NCI-H82 treated with DMSO at 0.1 percent for 48 hours (cell line): ENCODE measurements at regions not wholly inside any gene's neighbourhood (a gene's known extent, or its start where the extent isn't known, plus 50 kb on each side); places are given as distances from the start of the nearest gene placed in this dataset.

Experiments used
- DNase-seq: peaks from one replicate; lab custom pipeline; 2025; ENCODE audit not compliant: unreplicated experiment; lab: John Stamatoyannopoulos, UW

DNA sequence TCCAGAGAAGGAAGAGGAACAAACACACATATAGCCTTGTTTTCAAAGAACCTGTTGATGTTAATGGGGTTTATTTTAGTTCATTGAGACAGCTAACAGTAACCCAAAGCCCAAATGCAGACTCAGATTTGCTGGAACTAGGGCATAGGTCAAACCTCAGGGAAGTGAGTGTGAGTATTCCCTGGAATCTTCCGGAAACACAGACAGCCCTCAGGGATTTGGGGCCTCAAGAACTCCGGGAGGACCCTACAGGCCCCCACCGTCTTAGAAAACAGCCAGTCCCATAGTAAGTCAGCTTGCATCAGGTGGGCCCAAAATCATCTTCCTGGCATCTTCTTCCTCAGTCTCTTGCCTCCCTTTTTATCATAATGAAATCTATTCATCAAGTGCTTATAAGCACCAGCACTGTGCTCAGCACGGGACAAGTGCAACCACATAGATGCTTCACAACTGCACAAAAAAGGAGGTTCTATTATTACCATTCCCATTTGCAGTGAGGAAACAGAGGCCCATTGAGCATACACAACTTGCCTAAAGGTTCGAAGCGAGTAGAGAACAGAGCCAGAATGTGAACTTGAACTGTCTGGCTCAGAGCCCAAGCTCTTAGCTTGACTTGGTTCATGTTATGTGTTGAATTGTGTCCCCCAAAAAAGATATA lies 50.2 kb upstream of the BCL11A start:
- no peak for DNase-seq

DNA sequence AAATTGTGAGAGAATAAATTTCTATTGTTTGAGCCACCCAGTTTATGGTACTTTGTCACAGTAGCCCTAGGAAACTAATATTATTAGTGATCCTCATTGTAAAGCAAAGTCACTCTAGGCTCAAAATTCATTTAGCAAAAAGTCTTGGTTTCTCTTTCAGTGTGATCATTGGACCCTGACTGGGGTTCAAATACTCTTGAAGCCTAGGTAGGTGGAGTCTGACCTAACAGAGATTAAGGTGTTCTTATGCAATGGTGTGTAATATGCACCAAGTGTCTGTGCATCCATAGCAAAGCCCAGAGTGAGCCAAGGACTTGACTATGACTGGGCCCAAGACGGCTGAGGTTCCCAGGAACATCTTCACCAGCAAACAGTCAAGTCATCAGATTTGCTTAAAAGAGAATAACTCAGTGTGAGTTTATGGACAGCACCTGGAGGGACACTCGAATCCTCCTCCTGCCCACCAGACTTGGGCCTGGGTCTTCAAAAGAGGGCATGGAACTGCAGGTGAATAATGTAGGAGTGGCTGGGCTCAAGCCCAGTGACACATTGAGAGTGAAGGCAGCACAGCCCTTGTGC lies 51.1 kb upstream of the BCL11A start:
- DNase-seq, result no peak

DNA sequence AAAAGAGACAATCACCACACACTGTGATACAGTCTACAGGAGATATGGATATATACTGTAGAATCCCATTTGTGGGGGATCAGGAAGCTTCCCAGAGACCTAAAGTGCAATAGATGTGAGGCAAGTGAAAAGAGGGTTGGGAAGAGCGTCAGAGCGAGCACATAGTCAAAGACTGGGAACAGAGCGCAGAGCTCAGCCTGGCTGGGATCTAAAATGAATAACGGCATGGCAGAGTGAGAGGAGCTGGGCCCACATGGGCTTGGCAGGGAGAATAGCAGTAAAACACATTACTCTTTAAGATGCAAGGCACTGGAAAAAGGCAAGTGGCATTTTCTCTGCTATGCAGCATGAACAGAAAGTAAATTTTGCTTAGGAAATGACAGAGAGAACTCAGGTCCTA lies 52.4 kb upstream of the BCL11A start:
- DNase-seq, result no peak

DNA sequence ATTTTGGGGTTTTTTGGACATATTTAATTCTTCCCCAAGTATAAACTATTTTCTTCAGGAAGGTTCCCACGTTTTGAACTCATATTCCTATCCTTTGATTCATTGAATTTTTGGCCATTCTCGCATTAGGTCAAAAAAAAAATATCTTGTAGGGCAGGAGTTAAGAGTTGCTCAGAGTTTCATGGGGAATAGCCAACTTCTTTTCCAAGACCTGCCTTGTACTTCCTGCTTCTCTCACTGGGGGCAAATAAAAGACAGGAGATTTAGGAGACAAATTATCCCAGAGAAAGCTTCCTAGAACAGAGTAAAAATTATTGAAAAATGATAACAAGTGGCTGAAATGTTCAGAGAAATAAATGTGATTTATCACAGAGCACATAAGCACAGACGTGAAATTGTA lies 55.2 kb upstream of the BCL11A start:
- DNase-seq, result no peak

DNA sequence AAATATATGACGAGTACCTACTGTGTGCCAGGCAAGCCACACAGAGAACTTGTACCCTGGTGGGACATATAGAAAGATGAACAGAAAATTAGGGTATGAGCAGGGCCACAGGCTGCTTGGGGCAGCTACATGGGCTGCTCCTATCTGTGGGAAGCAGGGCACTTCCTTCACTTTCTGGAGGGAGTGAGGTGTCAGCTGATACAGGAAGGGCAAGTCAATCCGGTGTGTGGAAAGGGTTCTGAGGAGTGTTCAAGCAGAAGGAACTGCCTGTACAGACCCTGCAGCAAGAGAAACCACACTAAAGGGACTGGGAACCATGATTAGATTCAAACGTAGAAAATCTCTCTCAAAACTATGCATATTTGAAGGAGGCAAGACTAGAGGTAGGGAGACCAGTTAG lies 58.6 kb upstream of the BCL11A start:
- DNase-seq, result no peak

DNA sequence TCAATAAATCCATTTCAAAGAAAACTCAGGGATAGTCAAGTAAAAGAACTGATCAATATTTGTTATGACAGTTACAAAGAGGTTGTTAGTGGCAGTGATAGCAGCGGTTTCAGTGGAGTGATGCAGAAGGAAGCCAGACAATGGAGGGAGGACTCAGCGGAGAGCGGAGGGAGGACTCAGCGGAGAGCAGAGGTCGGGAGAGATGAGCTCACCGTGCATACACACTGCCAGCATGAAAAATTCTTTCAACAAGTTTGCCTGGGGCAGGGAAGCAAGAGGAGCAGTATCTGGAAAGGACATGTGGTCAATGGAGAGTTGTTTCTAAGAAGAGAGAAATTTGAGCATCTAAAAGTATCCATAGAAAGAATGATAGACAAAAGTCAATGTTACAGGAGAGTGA lies 60.9 kb upstream of the BCL11A start:
- DNase-seq, result no peak

DNA sequence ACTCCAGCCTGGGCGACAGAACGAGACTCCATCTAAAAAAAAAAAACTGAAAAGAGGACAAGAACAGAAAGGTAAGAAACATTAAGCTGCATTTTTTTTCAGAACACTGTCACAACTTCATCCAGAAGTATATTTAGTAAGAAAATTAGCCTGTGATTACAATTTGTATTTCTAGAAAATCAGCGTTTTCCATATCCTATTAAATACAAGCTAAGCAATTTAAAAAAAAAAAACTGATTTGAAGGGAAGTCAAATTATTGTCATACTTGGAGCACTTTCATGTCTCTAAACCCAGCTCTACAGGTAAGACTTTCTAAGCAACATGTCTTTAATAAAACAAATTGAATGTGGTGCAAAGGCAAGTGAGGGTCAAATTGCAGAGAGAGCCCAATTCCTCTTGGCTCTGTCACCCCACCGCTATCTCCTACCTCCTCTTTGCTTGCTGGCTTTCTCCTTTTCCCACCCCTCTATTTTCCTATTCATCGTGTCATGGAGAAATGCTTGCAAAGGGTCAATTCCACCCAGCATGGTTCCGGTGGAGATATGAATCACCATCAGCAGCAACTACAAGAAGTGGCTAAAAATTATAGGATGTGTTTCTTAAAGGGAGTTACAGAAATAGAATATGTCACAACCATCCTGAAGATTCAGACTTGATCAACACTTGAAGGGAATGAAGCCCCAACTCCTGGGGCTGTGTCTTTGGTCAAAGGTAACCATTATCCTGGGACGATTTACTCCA lies 68.4 kb upstream of the BCL11A start:
- no peak for DNase-seq

DNA sequence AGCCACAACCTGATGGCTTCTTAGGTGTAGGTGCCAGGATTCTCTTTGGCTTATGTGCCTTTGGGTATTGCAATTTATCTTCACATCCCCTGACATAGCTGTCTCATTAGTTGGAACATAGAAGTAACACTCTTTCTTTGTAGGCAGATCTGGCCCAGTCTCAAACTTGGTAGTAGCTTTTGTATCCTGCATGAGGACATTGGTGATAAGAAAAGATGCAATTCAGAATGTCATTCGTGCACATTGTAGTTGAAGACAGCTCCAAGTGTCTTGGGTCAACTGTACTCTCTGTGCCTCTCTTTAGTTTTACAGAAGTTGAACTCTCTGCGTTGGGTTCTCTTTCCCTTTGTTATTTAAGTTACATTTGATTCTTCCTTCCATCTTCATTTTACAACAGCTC lies 69.6 kb upstream of the BCL11A start:
- no peak for DNase-seq

DNA sequence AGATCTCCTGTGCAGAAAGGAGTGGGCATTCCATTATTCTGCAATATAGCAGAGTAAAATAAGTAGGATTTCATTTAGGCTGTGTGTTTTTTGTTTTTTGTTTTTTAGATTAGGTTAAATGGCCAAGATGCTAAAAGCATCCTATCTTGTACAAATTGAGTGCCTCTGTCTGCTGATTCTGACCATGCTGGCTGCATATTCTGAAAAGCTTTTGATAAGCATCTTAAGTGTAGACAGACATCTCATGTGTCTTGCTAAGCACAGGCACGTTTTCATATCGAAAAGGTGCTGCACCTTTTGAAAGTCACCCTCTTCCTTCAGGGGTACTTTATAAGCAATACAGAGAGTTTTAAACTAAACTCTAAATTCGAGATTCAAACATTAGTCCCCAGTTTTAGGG lies 74.0 kb upstream of the BCL11A start:
- no peak for DNase-seq

DNA sequence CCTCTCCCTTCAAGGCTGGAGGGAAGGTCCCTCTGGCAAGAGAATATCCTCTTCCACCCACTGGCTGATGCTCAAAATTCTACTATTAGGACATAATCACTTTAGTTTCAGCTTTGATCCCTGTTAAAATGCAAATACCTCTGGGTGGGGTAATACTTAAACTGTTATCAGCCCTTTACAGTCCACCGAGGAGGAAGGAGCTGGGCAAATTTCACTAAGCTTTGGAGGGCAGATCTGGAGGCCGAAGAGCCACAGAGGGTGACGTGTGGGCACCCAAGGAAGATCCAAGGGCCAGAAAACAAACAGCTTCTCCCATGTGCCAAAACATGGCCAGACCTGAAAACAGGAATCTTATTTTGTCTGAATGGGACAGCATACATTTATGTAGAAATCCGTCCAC lies 74.6 kb upstream of the BCL11A start:
- DNase-seq, result no peak

DNA sequence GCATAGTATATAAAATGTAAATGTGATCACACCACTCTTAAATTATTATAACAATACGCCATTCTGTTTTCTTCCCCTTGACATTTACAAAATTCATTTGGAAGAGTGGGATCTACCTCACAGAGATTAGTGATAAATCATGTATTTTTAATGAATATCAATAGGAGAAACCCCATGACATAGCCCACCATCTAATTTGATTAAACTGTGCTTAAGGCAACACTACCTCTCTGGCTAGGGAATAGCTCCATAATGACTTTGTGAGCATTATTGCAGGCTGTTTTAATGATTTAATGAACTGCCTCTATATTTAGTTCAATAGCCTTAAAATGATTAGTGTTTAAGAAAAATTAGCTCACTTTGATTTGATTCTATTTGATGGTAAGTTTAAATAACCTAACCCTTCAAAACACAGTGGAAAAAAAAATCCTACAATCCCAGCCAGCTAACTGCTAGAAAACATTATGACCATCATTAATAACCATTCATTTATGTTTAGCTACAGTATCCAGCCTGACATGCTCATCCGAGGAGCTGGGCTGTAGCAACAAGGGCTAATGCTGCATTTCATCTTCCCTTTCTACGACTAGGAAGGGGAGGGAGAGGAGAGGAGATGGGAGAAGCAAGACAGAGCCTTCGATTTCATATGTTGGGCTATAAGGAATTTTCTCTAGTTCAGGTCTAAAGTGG lies 75.3 kb upstream of the BCL11A start:
- DNase-seq, result no peak

DNA sequence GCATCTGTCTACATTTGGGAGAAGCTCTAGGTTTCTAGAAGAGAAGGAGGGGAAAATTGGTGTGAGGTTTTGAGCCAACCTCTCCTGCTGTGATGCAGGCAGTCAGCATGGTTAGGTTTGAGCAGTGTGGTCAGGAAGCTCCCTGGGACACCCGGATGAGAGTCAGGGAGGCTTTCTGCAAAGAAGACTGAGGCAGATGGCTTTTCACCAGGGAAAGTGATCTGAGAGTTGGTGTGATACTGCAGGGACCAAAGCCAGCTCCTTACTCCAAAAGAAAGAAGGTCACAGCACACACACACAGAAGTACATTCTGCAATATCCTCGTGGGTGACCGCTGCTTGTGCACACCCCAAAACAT lies 75.8 kb upstream of the BCL11A start:
- DNase-seq, result no peak

DNA sequence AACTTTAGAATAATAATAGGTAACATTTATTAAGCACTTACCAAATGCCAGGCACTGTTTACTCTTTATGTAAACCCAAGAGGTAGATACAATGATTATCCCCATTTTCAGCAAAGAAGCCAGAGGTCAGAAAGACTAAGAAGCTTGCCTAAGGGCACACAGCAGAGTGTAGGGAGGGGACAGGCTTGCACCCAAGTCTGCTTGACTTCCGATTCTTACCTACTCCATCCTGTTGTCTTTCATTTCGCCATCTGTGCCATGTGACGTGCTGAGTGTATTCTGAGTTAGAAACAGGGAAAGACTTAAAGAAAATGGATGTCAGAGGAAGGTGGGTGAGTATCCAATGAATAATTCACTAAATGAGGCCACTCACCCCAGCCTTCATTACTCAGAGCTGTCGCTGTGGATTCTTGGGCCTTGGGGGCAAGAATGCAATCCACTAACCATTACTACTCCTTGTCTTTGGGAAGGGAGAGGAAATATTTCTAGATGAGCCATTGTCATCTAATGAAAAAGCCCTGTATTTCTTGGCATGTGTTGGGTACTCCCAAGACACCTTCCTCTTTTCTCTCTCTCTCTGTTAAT lies 76.4 kb upstream of the BCL11A start:
- no peak for DNase-seq

DNA sequence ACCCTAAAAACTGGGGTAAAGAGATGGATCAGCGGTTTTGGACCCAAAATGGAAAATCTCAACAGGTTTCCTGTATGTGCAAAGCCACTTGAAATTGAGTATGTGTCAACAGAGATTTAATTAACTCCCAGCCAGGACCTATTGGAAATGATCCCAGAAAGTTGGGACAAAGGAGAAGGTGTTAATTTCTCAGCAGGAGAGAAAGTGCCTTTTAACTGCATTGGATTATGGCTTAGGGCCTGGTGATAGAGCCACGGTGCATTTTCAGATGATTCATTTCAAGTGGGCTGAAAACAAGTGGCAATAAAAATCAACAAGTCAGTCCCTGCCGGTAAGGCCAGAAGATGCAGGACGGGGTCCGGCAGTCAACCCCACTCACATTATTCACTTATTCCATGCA lies 80.2 kb upstream of the BCL11A start:
- DNase-seq, result no peak

DNA sequence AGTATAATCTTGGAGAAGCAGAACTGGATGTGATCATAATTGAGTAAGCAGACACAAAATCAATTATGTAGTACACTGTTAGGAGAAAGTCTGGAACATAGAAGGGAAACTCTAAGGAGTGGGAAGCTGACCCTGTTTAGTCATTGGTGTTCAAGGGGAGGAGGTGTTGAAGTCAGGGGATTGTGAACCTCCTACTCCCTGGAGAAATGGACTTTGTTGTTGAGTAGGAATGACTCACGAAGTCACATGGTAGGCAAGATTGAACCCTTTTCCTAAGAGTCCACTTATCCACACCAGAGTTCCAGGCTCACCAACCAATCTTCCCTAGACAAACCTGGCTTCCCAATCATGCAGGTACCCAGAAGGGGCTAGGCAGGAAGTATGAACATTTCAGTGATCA lies 81.0 kb upstream of the BCL11A start:
- no peak for DNase-seq

DNA sequence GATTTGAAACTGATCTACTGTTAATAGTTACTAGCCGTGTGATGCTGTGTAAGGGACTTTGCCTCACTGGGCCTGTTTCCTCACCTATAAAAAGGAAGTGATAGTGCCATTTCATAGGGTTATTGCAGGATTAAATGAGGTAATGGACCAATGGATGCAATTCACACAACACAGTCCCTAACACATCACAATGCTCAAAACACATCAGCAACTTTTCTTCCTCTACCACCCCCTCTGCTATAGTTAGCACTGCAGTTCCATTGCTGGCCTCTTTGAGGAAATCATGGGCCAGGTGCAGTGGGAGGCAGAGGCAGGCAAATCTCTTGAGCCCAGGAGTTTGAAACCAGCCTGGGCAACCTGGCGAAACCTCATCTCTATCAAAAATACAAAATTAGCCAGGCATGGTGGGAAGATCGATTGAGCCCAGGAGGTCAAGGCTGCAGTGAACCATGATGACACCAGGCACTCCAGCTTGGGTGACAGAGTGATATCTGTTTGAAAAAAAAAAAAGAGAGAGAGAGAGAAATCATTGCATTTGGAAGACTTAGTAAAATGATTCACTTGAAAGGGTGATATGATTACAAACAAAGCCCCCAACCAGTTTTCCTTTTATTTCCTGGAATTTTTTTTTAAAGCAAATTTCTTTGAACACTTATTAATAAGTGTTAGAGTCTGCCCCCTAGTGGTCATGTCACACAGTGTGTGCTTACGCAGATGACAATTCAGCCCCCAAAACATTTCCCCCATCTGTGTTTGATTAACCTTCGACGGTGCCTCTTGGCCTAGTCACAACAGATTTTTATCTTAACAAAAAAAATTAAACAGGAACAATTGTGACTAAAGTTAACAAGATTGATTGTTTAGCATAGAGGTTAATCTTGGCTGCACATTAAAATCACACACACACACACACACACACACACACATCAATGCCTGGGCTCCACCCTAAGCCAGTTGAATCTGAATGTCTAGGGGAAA lies 88.6 kb upstream of the BCL11A start:
- peak; percentile 12 for DNase-seq

DNA sequence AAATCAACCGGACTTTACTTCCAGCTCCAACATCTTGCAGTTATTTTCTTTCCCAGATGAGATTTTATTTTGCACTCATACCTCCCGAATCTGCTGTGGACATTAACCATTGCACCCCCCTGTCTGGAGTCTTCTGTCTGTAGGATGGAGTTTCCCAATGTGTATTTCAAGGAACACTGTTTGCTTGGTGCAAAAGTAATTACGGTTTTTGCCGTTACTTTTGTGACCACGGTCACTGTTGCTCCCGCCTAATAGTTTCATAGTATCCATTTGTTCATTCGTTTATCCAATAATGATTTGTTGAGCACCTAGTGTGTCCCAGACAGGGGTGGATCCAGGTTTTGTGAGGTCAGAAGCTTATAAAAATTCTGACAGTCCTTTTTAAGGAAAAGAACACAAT lies 90.3 kb upstream of the BCL11A start:
- no peak for DNase-seq

DNA sequence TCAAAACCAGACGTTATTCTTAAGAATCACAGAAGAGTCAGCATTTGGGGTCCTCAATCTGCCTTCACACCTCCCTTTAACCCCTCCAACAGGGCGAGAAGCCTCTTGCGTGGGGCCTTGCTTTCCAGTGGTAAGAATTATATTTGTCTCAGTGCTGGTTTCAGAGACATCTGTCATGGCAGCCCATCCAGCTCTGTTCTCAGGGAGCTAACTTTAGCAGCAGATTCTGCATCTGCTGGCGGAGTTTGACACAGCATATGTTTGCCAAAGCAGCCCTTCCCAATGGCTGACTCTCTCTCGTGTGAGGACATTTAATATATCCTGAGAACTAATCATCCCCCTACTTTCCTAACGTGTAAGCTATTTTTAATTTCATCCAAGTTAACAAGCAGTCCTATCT lies 91.5 kb upstream of the BCL11A start:
- no peak for DNase-seq

DNA sequence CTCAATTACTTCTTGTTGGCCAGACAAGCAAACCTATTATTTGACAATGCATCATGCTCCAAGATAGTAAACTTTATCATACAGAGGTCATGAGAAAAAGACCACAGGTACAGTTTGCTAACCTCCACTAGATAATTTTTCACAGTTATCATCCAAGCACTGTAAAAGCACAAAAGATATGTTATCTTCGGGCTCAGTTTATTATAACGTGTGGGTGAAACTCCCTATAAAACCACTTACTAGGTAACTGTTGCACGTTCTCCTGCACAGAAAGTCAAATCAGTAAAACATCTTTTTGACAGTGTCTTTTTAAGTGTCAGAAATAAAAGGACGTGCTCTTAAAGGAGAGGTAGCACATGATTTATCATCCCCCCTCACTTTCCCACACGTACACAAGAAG lies 94.7 kb upstream of the BCL11A start:
- DNase-seq, result no peak

DNA sequence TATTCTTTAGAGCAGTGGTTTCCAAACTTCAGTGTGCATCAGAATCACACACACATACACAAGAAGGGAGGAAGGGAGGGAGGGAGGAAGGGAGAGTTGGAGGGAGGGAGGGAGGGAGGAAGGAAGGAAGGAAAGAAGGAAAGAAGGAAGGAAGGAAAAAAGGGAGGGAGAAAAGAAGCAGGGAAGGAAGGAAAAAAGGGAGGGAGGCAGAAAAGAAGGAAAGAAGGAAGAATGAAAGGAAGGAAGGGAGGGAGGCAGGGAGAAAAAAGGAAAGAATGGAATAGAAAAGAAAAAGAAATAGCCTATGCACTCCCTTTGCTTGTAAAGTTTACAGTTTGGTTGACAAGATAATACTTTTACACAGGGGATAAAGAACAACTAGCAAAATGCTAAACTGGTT lies 96.3 kb upstream of the BCL11A start:
- DNase-seq, result no peak
